HCT116 (cell line): ENCODE measurements at regions not wholly inside any gene's neighbourhood (a gene's known extent, or its start where the extent isn't known, plus 50 kb on each side); places are given as distances from the start of the nearest gene placed in this dataset.
A peak's percentile ranks its signal among the peaks of the same experiment; 100 is the strongest.

Experiments
- ATAC-seq: fragments of 200-7000 bp; cut with Tn5 transposase; 2 replicates; pipeline ENCODE4 v1.9.1; 2020; ENCODE audit warnings: mild to moderate bottlenecking, moderate library complexity
- BruUV-seq: library from RNA; stranded (reverse); fragments of 400-500 nt; replicated peaks from 2 replicates; lab custom pipeline; 2021; lab: Mats Ljungman, UMichigan
- CTCF ChIA-PET: fragments of 300-600 bp; sonication (Branson Sonifier 250); formaldehyde crosslinking; loops from one replicate; lab custom pipeline; 2021; ENCODE audit warnings: antibody characterized with exemption; lab: Charles Lee
- POLR2A ChIA-PET: fragments of 300-600, 350-600 bp; sonication (Branson Sonifier 250); formaldehyde crosslinking; loops from one replicate; lab custom pipeline; 2021; ENCODE audit warnings: antibody characterized with exemption; lab: Charles Lee
- RAD21 ChIA-PET, 2 experiments: fragments of 300-600 bp; sonication (Branson Sonifier 250); formaldehyde crosslinking; loops; one replicate each; lab custom pipeline; 2023; ENCODE audit warnings: low total read pairs in 2 of 2; ENCODE audit not compliant: uncharacterized antibody in 2 of 2, unreplicated experiment in 2 of 2, low non-redundant PET in 1 of 2; lab: Charles Lee
- DNase-seq: peaks from one replicate; pipeline ENCODE4 v3.0.0-alpha.2; 2010; ENCODE audit warnings: low read depth, low spot score
- H2AFZ ChIP-seq: fragments of 200-600 bp; shearing (Covaris generic), sonication (generic); 2 replicates; pipeline ENCODE4 v1.6.1; 2017; ENCODE audit warnings: low read depth, mixed run types, mixed read lengths, antibody characterized with exemption, low read length; ENCODE audit not compliant: poor library complexity, severe bottlenecking
- H3K27ac ChIP-seq: 2 replicates; pipeline ENCODE4 v1.5.1; 2012; ENCODE audit warnings: low read depth, low read length
- H3K27me3 ChIP-seq: fragments of 200-600 bp; sonication (generic); 2 replicates; pipeline ENCODE4 v1.6.1; 2016; ENCODE audit warnings: mixed run types, low read length, mixed read lengths; ENCODE audit not compliant: insufficient read depth
- H3K36me3 ChIP-seq, 2 experiments: fragments of 200-500 bp in 1 of 2; fragments of 200-600 bp in 1 of 2; sonication (Bioruptor generic) in 1 of 2; sonication (generic) in 1 of 2; 2 replicates each; pipeline versions ENCODE4 v1.5.1 to v1.6.1; 2014 to 2016; ENCODE audit warnings: low read length in 2 of 2, inconsistent platforms in 1 of 2, mixed read lengths in 1 of 2, mixed run types in 1 of 2; ENCODE audit not compliant: insufficient read depth in 2 of 2, control insufficient read depth in 1 of 2
- H3K4me1 ChIP-seq, 2 experiments: fragments of 200-600 bp in 1 of 2; sonication (generic) in 1 of 2; 2 replicates each; pipeline versions ENCODE4 v1.5.1 to v1.6.1; 2012 to 2017; ENCODE audit warnings: low read length in 2 of 2, inconsistent platforms in 1 of 2, mild to moderate bottlenecking in 1 of 2, mixed read lengths in 1 of 2, mixed run types in 1 of 2, moderate library complexity in 1 of 2; ENCODE audit not compliant: insufficient read depth in 2 of 2, control insufficient read depth in 1 of 2
- H3K4me2 ChIP-seq: fragments of 200-600 bp; sonication (generic); 2 replicates; pipeline ENCODE4 v1.6.1; 2017; ENCODE audit warnings: mixed run types, low read length, mixed read lengths
- H3K4me3 ChIP-seq, 2 experiments: fragments of 200-600 bp in 1 of 2; sonication (generic) in 1 of 2; replicated peaks in 1 of 2; 2 replicates each; pipeline ENCODE4 v1.5.1; 2011 to 2016; ENCODE audit warnings: low read length in 2 of 2, control low read depth in 1 of 2, low read depth in 1 of 2, mild to moderate bottlenecking in 1 of 2, mixed read lengths in 1 of 2, mixed run types in 1 of 2
- H3K79me2 ChIP-seq: fragments of 200-600 bp; sonication (generic); 2 replicates; pipeline ENCODE4 v1.6.1; 2017; ENCODE audit warnings: mild to moderate bottlenecking, mixed run types, low read length, moderate library complexity, mixed read lengths; ENCODE audit not compliant: insufficient read depth
- H3K9ac ChIP-seq: fragments of 200-600 bp; sonication (generic); 2 replicates; pipeline ENCODE4 v1.6.1; 2016; ENCODE audit warnings: low read length, mixed read lengths
- H3K9me2 ChIP-seq: fragments of 200-600 bp; sonication (generic), shearing (Covaris generic); 2 replicates; pipeline ENCODE4 v1.6.1; 2017; ENCODE audit warnings: mixed run types, mild to moderate bottlenecking, moderate library complexity; ENCODE audit not compliant: insufficient read depth
- H3K9me3 ChIP-seq, 2 experiments: fragments of 200-500 bp in 1 of 2; fragments of 200-600 bp in 1 of 2; sonication (Bioruptor generic) in 1 of 2; sonication (generic) in 1 of 2; 2 replicates each; pipeline ENCODE4 v1.6.1; 2014 to 2017; ENCODE audit warnings: low read length in 2 of 2, mixed read lengths in 2 of 2, inconsistent platforms in 1 of 2, low read depth in 1 of 2, mild to moderate bottlenecking in 1 of 2, mixed run types in 1 of 2, moderate library complexity in 1 of 2; ENCODE audit not compliant: control insufficient read depth in 1 of 2, insufficient read depth in 1 of 2
- H4K20me1 ChIP-seq: fragments of 200-600 bp; sonication (generic), shearing (Covaris generic); 2 replicates; pipeline ENCODE4 v1.6.1; 2017; ENCODE audit warnings: mixed run types, mild to moderate bottlenecking, moderate library complexity; ENCODE audit not compliant: insufficient read depth
- CBX3 ChIP-seq: IDR thresholded peaks from 2 replicates; pipeline ENCODE4 v1.6.1; 2012; ENCODE audit warnings: low read depth
- EZH2phosphoT487 ChIP-seq: fragments of 200-600 bp; IDR thresholded peaks from 2 replicates; pipeline ENCODE4 v1.6.1; 2018; ENCODE audit warnings: antibody characterized with exemption, borderline replicate concordance
- JUND ChIP-seq: IDR thresholded peaks from 2 replicates; pipeline ENCODE4 v1.6.1; 2012
- POLR2A ChIP-seq: IDR thresholded peaks from 2 replicates; pipeline ENCODE4 v1.7.0; 2011; ENCODE audit warnings: borderline replicate concordance; ENCODE audit not compliant: insufficient read depth, insufficient read length; ENCODE audit errors: extremely low read depth
- RAD21 ChIP-seq: IDR thresholded peaks from 2 replicates; pipeline ENCODE4 v1.6.1; 2012; ENCODE audit warnings: low read depth, mild to moderate bottlenecking
- SIN3A ChIP-seq: IDR thresholded peaks from 2 replicates; pipeline ENCODE4 v1.6.1; 2012; ENCODE audit warnings: low read depth
- YY1 ChIP-seq: IDR thresholded peaks from 2 replicates; pipeline ENCODE4 v1.6.1; 2011; ENCODE audit warnings: low read length, low read depth, moderate library complexity, mild to moderate bottlenecking; ENCODE audit not compliant: insufficient replicate concordance; ENCODE audit errors: extremely low read depth
- intact Hi-C: fragments of 100-400 bp; cut with micrococcal nuclease; formaldehyde crosslinking; loops from 2 replicates; pipeline ENCODE4 v1.10.0; 2022
- TF ChIP-seq, protein P1 (sequence below), 3 experiments: fragments of 200-600 bp in 1 of 3; sonication (generic) in 1 of 3; IDR thresholded peaks in 2 of 3; conservative IDR thresholded peaks in 1 of 3; 2 replicates each; pipeline ENCODE4 v1.5.1; 2012 to 2017; ENCODE audit warnings: low read depth in 2 of 3, low read length in 2 of 3, antibody characterized with exemption in 1 of 3, borderline replicate concordance in 1 of 3, control low read depth in 1 of 3, mild to moderate bottlenecking in 1 of 3, mixed read lengths in 1 of 3, mixed run types in 1 of 3, moderate library complexity in 1 of 3; ENCODE audit not compliant: insufficient read depth in 1 of 3
- TF ChIP-seq, protein P2 (sequence below): IDR thresholded peaks from 2 replicates; pipeline ENCODE4 v1.6.1; 2011; ENCODE audit warnings: mild to moderate bottlenecking, low read length, moderate library complexity; ENCODE audit not compliant: insufficient replicate concordance; ENCODE audit errors: extremely low read depth
- TF ChIP-seq, protein P3 (sequence below): IDR thresholded peaks from 2 replicates; pipeline ENCODE4 v1.6.1; 2012; ENCODE audit warnings: low read depth

DNA sequence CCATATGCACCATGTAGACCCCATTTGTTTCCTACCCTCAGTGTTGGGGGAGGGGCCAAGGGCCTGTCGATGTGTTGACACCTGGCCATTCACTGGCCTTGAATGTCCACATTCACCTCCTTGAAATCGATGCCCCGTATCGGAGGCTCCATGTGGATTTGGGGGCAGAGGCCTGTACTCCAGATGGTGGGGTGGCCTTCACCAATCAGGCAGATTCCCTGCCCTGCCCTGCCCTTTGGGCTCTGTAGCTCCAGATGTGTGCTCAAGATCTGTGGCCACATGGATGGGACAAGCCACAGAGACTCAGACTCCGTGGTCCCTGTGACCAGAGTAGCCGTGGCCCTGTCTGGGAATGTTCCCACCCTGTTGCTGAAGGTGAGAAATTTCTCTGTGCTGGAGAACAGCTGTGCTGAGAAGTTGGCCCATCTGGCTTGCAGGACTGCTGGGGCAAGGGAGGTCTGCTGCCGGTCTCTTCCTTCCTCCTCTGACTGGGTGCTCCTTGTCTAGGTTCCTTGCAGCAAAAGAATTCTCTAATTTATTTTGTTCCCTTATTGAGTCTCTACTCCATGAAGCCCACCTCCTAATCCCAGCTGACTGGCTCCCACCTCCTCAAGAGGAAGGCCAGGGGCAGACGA is 221.3 kb downstream of the SEC14L1 start:
- Histone ChIP-seq H3K4me1 (peaks cover 47 to 76% of the 10 kb centered on the region in 2 experiments), H3K79me2 (peaks cover 95% of the 10 kb centered on the region), H3K9me3 (no peaks in the 10 kb centered on the region), H3K9me2 (no peaks in the 10 kb centered on the region), H3K27me3 (no peaks in the 10 kb centered on the region), H3K4me2 (0 out of 2 replicates have a peak overlapping the region, but pooled peaks have one; percentile 27), H3K4me3 (no peak overlapping the region), H3K9ac (0 out of 2 replicates have a peak overlapping the region, but pooled peaks have one; percentile 12), H3K27ac (no peak overlapping the region), H3K36me3 (no peaks in the 10 kb centered on the region), H2AFZ (no peak overlapping the region), H4K20me1 (no peaks in the 10 kb centered on the region; the same call in 1 of the 2 replicates)
- DNase-seq (no peak), ATAC-seq (no peak)
- RAD21 ChIA-PET, result no interaction called here
- CTCF ChIA-PET, result interaction anchor here (1.6 kb wide), 1 partner anchor 31 kb away, joined by 7 read pairs; no protein-coding TSS in a partner anchor
- no TSS peak for BruUV-seq
- POLR2A ChIA-PET, result no interaction called here
- TF ChIP-seq RAD21 (no peak), SIN3A (no peak), POLR2A (no peak)
- TF ChIP-seq, protein P1, sequence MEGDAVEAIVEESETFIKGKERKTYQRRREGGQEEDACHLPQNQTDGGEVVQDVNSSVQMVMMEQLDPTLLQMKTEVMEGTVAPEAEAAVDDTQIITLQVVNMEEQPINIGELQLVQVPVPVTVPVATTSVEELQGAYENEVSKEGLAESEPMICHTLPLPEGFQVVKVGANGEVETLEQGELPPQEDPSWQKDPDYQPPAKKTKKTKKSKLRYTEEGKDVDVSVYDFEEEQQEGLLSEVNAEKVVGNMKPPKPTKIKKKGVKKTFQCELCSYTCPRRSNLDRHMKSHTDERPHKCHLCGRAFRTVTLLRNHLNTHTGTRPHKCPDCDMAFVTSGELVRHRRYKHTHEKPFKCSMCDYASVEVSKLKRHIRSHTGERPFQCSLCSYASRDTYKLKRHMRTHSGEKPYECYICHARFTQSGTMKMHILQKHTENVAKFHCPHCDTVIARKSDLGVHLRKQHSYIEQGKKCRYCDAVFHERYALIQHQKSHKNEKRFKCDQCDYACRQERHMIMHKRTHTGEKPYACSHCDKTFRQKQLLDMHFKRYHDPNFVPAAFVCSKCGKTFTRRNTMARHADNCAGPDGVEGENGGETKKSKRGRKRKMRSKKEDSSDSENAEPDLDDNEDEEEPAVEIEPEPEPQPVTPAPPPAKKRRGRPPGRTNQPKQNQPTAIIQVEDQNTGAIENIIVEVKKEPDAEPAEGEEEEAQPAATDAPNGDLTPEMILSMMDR (IDR thresholded peaks at IDR 0.05 in 2 of 3, conservative IDR thresholded peaks at IDR 0.05 in 1 of 3; ENCODE audit: borderline replicate concordance in 1 of 3, insufficient read depth in 1 of 3, low read depth in 2 of 3, low read length in 2 of 3), result no peak
- intact Hi-C loops, result no loop called here

DNA sequence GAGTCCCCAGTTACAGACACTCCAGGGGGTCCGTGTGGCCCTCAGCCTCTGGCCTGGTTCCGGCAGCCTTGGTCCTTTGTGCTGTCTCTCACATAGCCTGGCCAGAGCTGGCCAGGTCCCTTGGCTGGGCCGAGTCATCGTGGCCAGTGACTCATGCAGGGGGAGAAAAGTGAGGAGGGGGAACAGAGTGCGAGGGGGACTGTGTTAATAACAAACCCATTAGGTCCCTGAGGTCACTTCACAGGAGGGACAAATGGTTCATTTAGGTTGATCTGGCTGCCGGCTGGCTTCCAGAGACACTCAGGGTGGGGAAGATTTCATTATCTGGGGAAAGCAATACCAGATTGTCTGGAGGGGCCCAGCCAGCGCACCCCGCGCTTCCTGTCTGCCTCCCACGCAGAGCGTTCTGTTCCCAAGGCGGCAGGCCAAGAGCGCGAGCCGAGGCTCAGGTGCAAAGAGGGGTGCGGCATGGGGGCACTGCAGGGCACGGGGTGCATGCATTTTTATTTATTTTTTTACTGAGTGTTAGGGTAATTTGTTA is 223.1 kb downstream of the SEC14L1 start:
- H4K20me1 ChIP-seq, result no peaks in the 10 kb centered on the region; the same call in 1 of the 2 replicates
- H3K9me3 ChIP-seq, result no peaks in the 10 kb centered on the region
- H3K79me2 ChIP-seq, result peaks cover 95% of the 10 kb centered on the region
- no peaks in the 10 kb centered on the region for H3K9me2 ChIP-seq
- intact Hi-C loops, result no loop called here
- ChIA-PET CTCF (no interaction called here), POLR2A (no interaction called here), RAD21 (no interaction called here)
- peak overlapping the region; percentile 75 for H3K4me2 ChIP-seq
- peaks cover 42 to 64% of the 10 kb centered on the region in 2 experiments for H3K4me1 ChIP-seq
- DNase-seq (no peak), ATAC-seq (no peak)
- no peak overlapping the region for H2AFZ ChIP-seq
- H3K4me3 ChIP-seq, result no peak overlapping the region
- H3K36me3 ChIP-seq, result no peaks in the 10 kb centered on the region
- BruUV-seq, result no TSS peak
- H3K27me3 ChIP-seq, result no peaks in the 10 kb centered on the region
- H3K27ac ChIP-seq, result no peak overlapping the region; the same call in 1 of the 2 replicates
- no peak overlapping the region for H3K9ac ChIP-seq
- TF ChIP-seq, protein P2, sequence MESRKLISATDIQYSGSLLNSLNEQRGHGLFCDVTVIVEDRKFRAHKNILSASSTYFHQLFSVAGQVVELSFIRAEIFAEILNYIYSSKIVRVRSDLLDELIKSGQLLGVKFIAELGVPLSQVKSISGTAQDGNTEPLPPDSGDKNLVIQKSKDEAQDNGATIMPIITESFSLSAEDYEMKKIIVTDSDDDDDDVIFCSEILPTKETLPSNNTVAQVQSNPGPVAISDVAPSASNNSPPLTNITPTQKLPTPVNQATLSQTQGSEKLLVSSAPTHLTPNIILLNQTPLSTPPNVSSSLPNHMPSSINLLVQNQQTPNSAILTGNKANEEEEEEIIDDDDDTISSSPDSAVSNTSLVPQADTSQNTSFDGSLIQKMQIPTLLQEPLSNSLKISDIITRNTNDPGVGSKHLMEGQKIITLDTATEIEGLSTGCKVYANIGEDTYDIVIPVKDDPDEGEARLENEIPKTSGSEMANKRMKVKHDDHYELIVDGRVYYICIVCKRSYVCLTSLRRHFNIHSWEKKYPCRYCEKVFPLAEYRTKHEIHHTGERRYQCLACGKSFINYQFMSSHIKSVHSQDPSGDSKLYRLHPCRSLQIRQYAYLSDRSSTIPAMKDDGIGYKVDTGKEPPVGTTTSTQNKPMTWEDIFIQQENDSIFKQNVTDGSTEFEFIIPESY, result no peak
- TF ChIP-seq CBX3 (no peak), YY1 (no peak), EZH2phosphoT487 (no peak), JUND (no peak), RAD21 (no peak), POLR2A (no peak)
- TF ChIP-seq, protein P3, sequence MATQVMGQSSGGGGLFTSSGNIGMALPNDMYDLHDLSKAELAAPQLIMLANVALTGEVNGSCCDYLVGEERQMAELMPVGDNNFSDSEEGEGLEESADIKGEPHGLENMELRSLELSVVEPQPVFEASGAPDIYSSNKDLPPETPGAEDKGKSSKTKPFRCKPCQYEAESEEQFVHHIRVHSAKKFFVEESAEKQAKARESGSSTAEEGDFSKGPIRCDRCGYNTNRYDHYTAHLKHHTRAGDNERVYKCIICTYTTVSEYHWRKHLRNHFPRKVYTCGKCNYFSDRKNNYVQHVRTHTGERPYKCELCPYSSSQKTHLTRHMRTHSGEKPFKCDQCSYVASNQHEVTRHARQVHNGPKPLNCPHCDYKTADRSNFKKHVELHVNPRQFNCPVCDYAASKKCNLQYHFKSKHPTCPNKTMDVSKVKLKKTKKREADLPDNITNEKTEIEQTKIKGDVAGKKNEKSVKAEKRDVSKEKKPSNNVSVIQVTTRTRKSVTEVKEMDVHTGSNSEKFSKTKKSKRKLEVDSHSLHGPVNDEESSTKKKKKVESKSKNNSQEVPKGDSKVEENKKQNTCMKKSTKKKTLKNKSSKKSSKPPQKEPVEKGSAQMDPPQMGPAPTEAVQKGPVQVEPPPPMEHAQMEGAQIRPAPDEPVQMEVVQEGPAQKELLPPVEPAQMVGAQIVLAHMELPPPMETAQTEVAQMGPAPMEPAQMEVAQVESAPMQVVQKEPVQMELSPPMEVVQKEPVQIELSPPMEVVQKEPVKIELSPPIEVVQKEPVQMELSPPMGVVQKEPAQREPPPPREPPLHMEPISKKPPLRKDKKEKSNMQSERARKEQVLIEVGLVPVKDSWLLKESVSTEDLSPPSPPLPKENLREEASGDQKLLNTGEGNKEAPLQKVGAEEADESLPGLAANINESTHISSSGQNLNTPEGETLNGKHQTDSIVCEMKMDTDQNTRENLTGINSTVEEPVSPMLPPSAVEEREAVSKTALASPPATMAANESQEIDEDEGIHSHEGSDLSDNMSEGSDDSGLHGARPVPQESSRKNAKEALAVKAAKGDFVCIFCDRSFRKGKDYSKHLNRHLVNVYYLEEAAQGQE, result no peak
